Suppressor macrophage (primary cell): ENCODE measurements at regions not wholly inside any gene's neighbourhood (a gene's known extent, or its start where the extent isn't known, plus 50 kb on each side); places are given as distances from the start of the nearest gene placed in this dataset.

Experiments used
- DNase-seq, 4 experiments: peaks; one replicate each; pipeline ENCODE4 v3.0.0-alpha.2; 2020 to 2022

DNA sequence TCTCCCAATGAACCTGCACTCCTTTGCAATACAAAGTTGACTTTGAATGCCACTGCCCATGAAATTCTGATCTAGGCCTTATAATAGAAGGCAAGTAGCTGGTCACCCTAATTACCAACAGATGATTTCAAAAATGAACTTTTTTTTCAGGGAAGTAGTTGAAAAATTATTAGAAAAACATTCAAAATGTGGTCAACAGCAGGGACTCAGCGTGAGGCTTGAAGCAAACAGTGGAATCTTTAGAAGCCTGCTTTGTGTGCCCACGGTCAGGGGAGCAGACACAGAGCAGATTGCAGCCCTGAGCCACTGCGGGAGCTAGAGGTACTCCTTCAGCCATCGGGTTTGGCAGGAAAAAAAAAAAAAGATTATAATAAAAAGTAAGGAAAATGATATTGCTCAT lies 87.1 kb upstream of the HEY2 start:
- DNase-seq = no peak

DNA sequence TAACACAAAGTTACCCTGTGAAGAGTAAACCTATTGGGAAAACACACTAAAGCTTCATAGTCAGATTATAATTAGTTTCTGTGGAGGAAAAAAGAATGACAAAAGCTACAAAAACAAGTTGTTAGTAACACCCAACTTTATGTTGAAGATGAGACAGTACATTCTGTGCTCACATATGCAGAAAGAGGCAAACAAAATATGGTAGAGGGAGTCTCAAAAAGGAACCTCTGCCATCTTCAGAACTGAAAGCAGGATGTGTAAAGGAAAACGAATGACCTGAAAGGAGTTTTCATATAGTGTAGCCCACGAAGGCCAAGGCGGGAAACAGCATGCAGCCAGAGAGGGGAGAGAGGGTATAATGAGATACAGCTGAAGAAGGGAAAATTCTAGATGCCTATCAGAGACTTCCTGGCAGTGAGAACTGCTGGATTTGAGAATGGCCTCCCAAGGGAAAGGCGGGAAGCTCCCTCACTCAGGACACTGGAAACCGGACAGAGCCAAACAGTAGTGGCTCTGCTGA lies 84.1 kb upstream of the HEY2 start:
- DNase-seq = no peak

- DNase-seq = no peak
These were observed 82.1 kb upstream of the HEY2 start for GRCh38 chr6:125667326-125667725.

DNA sequence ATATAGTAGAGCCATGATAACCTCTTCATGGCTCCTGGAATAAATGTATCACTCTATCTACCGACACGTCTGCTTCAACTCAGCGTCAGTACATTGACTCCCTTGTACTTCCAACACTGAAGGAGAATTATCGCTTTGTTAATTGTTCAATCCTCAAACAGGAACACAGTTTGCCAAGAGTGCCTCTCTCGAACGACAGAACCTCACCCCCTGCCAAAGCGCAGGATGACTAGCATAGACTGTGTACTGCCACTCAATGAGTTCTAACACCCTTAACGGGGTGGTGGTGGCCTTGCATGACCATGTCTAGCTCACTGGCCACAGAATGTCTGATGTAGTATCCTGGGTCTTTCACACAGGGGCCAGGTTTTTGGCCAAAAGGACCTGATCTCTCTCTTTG lies 81.4 kb upstream of the HEY2 start:
- DNase-seq = no peak

GRCh38 chr6:125670568-125670967 lies 78.9 kb upstream of the HEY2 start:
- DNase-seq = no peak

GRCh38 chr6:125671323-125671722 lies 78.1 kb upstream of the HEY2 start:
- no peak for DNase-seq

DNA sequence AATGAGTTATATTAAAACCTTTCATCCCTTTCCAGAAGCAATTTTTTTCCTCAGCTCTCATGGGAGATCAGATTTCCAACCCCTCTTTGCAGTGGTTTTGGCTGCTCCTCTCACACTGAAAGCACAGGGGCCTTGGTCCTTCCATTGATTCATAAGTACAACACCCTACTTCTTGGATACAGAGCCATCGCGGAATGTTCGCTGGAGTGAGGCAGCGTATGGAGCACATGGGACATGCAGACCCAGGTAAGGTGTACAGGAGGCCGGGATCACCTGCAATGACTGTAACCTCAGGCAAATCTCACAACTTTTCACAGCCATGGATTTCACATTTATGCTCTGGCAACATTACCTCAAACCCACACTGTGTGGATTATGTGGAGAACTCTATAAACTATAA lies 75.2 kb upstream of the HEY2 start:
- DNase-seq = no peak

GRCh38 chr6:125678601-125679000 lies 70.8 kb upstream of the HEY2 start:
- no peak for DNase-seq

- no peak for DNase-seq
These were observed 70.3 kb upstream of the HEY2 start for GRCh38 chr6:125679128-125679527.

DNA sequence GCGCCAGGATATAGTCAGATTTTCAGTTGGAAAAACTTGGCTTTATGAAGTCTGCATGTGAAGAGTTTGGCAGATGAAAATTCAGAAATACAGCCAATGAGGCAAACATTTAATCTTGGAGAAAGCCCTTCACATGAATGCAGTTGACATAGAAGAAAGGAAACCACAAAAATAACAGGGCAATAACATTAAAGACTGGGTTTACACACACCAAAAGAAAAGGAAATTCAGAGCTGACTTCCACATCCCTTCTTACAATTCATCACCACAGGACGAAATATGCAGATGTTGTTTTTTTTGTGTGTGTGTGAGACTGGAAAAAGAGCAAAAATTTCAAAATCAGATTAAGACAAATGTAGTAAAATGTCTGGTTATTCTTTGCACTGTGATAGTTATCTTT lies 69.8 kb upstream of the HEY2 start:
- DNase-seq = no peak

DNA sequence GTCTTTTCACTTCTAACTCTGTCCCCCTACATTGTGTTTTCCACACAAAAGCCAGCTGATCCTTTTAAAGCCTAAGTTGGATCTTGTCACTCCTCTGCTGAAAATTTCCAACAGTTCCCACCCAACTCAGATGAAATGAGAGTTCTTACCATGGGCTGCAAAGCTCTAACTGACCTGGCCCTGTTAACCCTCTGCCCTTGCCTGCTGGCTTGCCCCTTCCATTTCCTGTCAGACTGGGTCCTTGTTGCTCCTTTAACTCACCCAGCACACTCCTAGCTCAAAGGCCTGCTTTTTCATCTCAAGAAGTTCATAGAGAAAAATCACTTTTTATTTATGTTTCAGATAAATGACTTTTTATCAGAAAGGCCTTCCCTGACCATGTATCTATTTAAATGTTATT lies 66.5 kb upstream of the HEY2 start:
- DNase-seq = no peak

DNA sequence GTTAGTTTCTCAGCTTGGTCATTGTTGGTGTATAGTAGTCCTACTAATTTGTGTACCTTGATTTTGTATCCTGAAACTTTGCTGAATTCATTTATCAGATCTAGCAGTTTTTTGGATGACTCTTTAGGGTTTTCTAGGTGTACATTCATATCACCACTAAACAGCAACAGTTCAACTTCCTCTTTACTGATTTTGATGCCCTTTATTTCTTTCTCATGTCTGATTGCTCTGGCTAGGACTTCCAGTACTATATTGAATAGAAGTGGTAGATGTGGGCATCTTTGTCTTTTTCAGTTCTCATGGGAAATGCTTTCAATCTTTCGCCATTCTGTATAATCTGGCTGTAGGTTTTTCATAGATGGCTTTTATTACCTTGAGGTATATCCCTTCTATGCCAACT lies 61.3 kb upstream of the HEY2 start:
- DNase-seq = no peak

DNA sequence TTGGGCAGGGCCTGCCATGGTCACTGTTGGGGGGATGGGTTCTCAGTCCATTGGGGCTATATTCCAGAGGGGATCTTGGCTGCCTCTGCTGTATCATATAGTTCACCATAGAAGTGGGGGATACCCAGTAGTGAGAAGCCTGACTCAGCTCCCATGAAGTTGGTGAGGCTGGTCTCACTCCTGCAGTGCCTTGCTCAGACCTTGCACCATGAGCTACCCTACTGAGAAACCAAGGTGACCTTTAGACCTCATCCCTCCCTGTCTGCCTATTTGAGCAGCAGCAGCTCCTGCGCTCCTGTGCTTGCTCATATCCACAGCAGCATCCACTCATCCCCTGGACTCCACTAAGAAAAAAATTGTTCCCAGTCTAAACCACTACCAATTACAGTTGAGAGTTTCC lies 56.0 kb upstream of the HEY2 start:
- DNase-seq = no peak

DNA sequence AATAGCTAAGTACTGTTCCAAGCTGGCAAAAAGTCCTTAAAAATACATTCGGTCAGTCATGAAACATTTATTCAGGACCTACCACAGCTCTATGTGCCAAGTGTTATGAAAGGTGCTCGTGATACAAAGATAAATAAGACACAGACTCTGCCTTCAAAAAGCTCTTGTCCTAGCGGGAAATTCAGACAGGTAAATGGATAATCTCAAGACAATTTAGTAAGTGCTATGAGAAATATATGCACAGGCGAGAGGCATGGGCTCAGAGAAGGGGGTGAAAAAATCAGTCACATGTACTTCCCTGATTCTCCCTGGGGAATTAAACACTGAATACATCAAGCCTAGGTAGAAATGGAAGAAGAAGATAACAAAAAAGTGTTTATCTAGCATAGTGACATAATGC lies 49.8 kb upstream of the HEY2 start:
- DNase-seq = no peak
